HEK293 (cell line): ENCODE measurements at regions not wholly inside any gene's neighbourhood (a gene's known extent, or its start where the extent isn't known, plus 50 kb on each side); places are given as distances from the start of the nearest gene placed in this dataset.

Experiments
- CTCF ChIP-seq: fragments of 450-650 bp; formaldehyde crosslinking; IDR thresholded peaks from 2 replicates; pipeline ENCODE4 v1.5.1; 2016; ENCODE audit warnings: missing biosample characterization, missing genetic modification characterization
- HOXA7 ChIP-seq: sonication (generic); formaldehyde crosslinking; IDR thresholded peaks from 2 replicates; pipeline ENCODE4 v1.8.1; 2022; ENCODE audit warnings: missing genetic modification reagents, borderline replicate concordance
- KLF1 ChIP-seq: fragments of 450-650 bp; formaldehyde crosslinking; IDR thresholded peaks from 2 replicates; pipeline ENCODE4 v1.5.1; 2016; ENCODE audit warnings: missing biosample characterization, missing genetic modification characterization
- ZNF2 ChIP-seq: fragments of 450-650 bp; formaldehyde crosslinking; IDR thresholded peaks from 2 replicates; pipeline ENCODE4 v1.5.1; 2016; ENCODE audit warnings: missing biosample characterization, missing genetic modification characterization
- ZNF768 ChIP-seq: fragments of 450-650 bp; formaldehyde crosslinking; IDR thresholded peaks from 2 replicates; pipeline ENCODE4 v1.5.1; 2018; ENCODE audit warnings: missing biosample characterization, mild to moderate bottlenecking, missing genetic modification characterization

DNA sequence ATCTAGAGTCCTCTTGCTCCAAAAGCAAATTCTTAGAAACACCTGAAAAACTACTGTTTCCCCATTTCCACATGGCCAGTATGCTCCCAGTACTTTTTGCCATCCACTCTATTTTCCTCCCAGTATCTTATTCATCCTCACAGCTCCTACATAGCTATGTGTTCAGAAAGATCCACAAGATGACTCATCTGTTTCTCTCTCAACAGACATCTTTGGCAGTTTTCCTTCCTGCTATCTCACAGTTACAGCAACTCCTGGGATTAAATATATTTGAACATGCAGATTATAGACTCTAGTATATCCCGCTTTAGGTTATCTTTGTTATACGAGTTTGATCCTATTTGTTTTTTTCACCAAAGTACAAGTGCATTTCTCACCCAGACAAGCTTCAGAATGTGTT is 675.6 kb upstream of the POT1 start:
- TF ChIP-seq ZNF2 (tag by site-specific recombination) = no peak
- TF ChIP-seq KLF1 (tag by site-specific recombination) = no peak
- TF ChIP-seq CTCF (tag by site-specific recombination) = no peak
- no peak for TF ChIP-seq HOXA7 (CRISPR knock-in tag)
- no peak for TF ChIP-seq ZNF768
